ENCODE measurements at regions not wholly inside any gene's neighbourhood (a gene's known extent, or its start where the extent isn't known, plus 50 kb on each side); places are given as distances from the start of the nearest gene placed in this dataset.

GRCh38 chr3:127396473-127396872, 108.6 kb upstream of the PRR20G start:
- DNase-seq (ENCODE audit: low spot score), result no peak

GRCh38 chr3:127395663-127396355, 108.0 kb upstream of the PRR20G start:
- no peak for DNase-seq (ENCODE audit: low spot score)

- no peak for DNase-seq (ENCODE audit: low spot score)
Observed at GRCh38 chr3:127394984-127395662, 107.3 kb upstream of the PRR20G start.

- DNase-seq (ENCODE audit: low spot score), result no peak
Observed at GRCh38 chr3:127394031-127394430, 106.2 kb upstream of the PRR20G start.

- DNase-seq (ENCODE audit: low spot score), result no peak
Observed at GRCh38 chr3:127393131-127393820, 105.4 kb upstream of the PRR20G start.

- DNase-seq (ENCODE audit: low spot score), result no peak
Observed at GRCh38 chr3:127392156-127392490, 104.3 kb upstream of the PRR20G start.

- DNase-seq (ENCODE audit: low spot score), result no peak
Observed at GRCh38 chr3:127391436-127392155, 103.8 kb upstream of the PRR20G start.

GRCh38 chr3:127390365-127391025, 102.6 kb upstream of the PRR20G start:
- DNase-seq (ENCODE audit: low spot score), result no peak

GRCh38 chr3:127389913-127390312, 102.1 kb upstream of the PRR20G start:
- no peak for DNase-seq (ENCODE audit: low spot score)

GRCh38 chr3:127389420-127389819, 101.6 kb upstream of the PRR20G start:
- no peak for DNase-seq (ENCODE audit: low spot score)

GRCh38 chr3:127388427-127388826, 100.6 kb upstream of the PRR20G start:
- no peak for DNase-seq (ENCODE audit: low spot score)

- no peak for DNase-seq (ENCODE audit: low spot score)
Observed at GRCh38 chr3:127387556-127388153, 99.8 kb upstream of the PRR20G start.

- DNase-seq (ENCODE audit: low spot score), result no peak
Observed at GRCh38 chr3:127387119-127387518, 99.3 kb upstream of the PRR20G start.

GRCh38 chr3:127386490-127386889, 98.6 kb upstream of the PRR20G start:
- DNase-seq (ENCODE audit: low spot score), result no peak

- DNase-seq (ENCODE audit: low spot score), result no peak
Observed at GRCh38 chr3:127385540-127385870, 97.7 kb upstream of the PRR20G start.

GRCh38 chr3:127384717-127385539, 97.1 kb upstream of the PRR20G start:
- no peak for DNase-seq (ENCODE audit: low spot score)

GRCh38 chr3:127383656-127384179, 95.9 kb upstream of the PRR20G start:
- DNase-seq (ENCODE audit: low spot score), result no peak

- no peak for DNase-seq (ENCODE audit: low spot score)
Observed at GRCh38 chr3:127377801-127378655, 90.2 kb upstream of the PRR20G start.

- no peak for DNase-seq (ENCODE audit: low spot score)
Observed at GRCh38 chr3:127375151-127375930, 87.5 kb upstream of the PRR20G start.

Measured in GM03348 (cell line).